Fibroblast of skin of back (primary cell): ENCODE measurements at regions not wholly inside any gene's neighbourhood (a gene's known extent, or its start where the extent isn't known, plus 50 kb on each side); places are given as distances from the start of the nearest gene placed in this dataset.

Experiments used
- DNase-seq: peaks from one replicate; pipeline ENCODE4 v3.0.0-alpha.2; 2013

GRCh38 chr2:217052856-217053577 is 193.2 kb upstream of the TNP1 start:
- DNase-seq = no peak

- DNase-seq = peak; percentile 44
Observed at GRCh38 chr2:217051416-217051815, 191.6 kb upstream of the TNP1 start.

- DNase-seq = no peak
Observed at GRCh38 chr2:217049956-217050355, 190.1 kb upstream of the TNP1 start.

- DNase-seq = no peak
Observed at GRCh38 chr2:217049422-217049821, 189.6 kb upstream of the TNP1 start.

- DNase-seq = no peak
Observed at GRCh38 chr2:217048730-217049129, 188.9 kb upstream of the TNP1 start.

- DNase-seq = no peak
Observed at GRCh38 chr2:217047631-217048030, 187.8 kb upstream of the TNP1 start.

GRCh38 chr2:217047209-217047608 is 187.3 kb upstream of the TNP1 start:
- DNase-seq = no peak

- peak; percentile 89 for DNase-seq
Observed at GRCh38 chr2:217045700-217046475, 186.0 kb upstream of the TNP1 start.

- DNase-seq = no peak
Observed at GRCh38 chr2:217040099-217040498, 180.2 kb upstream of the TNP1 start.

GRCh38 chr2:217038001-217038400 is 178.1 kb upstream of the TNP1 start:
- DNase-seq = no peak

- DNase-seq = no peak
Observed at GRCh38 chr2:217037353-217037752, 177.5 kb upstream of the TNP1 start.

- DNase-seq = peak; percentile 80
Observed at GRCh38 chr2:217035967-217036366, 176.1 kb upstream of the TNP1 start.

GRCh38 chr2:217033186-217033585 is 173.3 kb upstream of the TNP1 start:
- DNase-seq = peak; percentile 61

- no peak for DNase-seq
Observed at GRCh38 chr2:217031445-217031844, 171.6 kb upstream of the TNP1 start.

GRCh38 chr2:217030081-217030480 is 170.2 kb upstream of the TNP1 start:
- no peak for DNase-seq

GRCh38 chr2:217028128-217028527 is 168.3 kb upstream of the TNP1 start:
- DNase-seq = no peak

GRCh38 chr2:217027414-217027813 is 167.6 kb upstream of the TNP1 start:
- DNase-seq = no peak

GRCh38 chr2:217026569-217026968 is 166.7 kb upstream of the TNP1 start:
- DNase-seq = no peak

- no peak for DNase-seq
Observed at GRCh38 chr2:217026161-217026560, 166.3 kb upstream of the TNP1 start.

- no peak for DNase-seq
Observed at GRCh38 chr2:217023611-217024010, 163.7 kb upstream of the TNP1 start.

GRCh38 chr2:217017456-217018252 is 157.8 kb upstream of the TNP1 start:
- no peak for DNase-seq

- no peak for DNase-seq
Observed at GRCh38 chr2:217016796-217017419, 157.0 kb upstream of the TNP1 start.
